Ramos (cell line): ENCODE measurements at regions not wholly inside any gene's neighbourhood (a gene's known extent, or its start where the extent isn't known, plus 50 kb on each side); places are given as distances from the start of the nearest gene placed in this dataset.

Source experiments
- in situ Hi-C: fragments of 300-500 bp; cut with MboI; formaldehyde crosslinking; loops from one replicate; pipeline ENCODE4 v1.14.3; 2022; ENCODE audit warnings: low sequenced_read_pairs; ENCODE audit not compliant: unreplicated experiment

DNA sequence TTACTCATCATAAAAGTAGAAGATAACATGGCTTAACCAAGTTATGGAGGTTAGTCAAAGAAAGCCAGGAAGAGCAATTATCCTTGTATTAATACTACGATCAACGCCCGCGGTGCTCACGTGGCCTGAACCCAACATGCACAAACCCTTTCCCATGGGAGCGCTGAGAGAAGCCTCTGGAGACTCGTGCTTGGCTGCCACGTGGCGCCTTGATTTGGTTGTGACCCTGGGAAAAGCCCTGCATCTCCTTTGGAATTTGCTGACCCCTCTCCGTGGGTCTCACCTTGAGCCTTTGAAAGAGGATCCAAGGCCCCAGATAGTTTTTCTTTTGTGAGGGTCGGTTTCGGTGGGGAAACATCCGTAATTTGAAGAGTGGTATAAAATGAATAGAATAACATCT, 255.6 kb downstream of the DCDC2C start:
- in situ Hi-C loops = loop anchor here (25.0 kb wide), 1 partner anchor 1403 kb away; no protein-coding TSS in a partner anchor

DNA sequence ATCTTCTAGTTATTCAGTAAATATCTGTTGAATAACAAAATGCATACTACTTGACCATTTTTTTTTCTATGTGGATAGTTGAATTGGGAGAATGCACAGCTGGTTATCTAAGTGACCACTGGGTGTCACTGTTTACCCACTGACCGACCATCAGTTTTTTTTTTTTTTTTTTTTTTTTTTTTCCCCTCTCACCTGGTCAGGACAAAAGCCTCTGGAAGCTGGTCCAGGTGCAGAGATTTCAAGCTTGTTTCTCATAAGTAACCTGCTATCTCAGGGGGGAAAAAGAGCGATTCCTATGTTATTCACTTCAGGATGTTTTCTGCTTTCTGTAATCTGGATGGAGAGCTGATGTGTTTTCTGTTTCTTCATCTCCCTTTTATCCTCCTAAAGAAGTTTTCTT, 256.0 kb downstream of the DCDC2C start:
- in situ Hi-C loops = loop anchor here (25.0 kb wide), 1 partner anchor 1403 kb away; no protein-coding TSS in a partner anchor

DNA sequence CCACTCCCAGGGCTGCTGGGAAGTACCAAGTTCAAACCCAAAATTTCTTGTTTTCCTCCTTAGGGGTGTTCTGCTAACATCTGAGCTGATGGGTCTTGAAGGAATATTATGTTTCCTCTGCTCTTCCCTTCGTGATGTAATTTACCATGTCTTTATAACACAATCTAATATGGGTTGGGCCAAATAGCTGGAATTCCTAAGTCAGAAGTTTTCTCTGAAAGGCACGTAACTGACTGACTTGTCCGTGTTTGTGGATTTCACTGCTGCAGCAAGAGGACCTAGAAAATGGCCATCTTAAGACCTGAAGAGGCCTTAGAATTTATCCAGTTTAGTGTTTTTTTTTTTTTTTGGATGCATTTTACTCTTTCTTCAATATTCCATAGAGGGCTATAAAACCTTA, 256.7 kb downstream of the DCDC2C start:
- in situ Hi-C loops = loop anchor here (25.0 kb wide), 1 partner anchor 1402 kb away; no protein-coding TSS in a partner anchor

DNA sequence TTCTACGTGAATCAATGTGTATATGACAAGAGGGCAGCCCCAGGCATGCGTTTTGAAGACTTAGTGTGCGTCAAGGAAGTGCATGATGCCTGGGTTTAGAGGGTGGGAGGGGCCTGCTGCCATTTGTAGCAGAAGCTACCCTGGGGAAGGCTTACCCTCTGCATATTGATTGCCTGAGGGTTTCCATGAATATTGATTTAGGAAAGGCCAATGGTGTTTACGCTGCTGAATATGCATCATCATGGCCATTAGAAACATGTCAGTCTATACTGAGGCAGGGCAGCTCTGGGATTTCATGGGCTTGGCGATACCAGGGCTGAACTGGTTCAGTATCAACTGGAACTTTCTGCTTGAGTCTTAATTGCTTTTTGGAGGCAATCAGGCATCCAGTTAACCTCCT, 259.3 kb downstream of the DCDC2C start:
- in situ Hi-C loops = loop anchor here (25.0 kb wide), 1 partner anchor 1400 kb away; no protein-coding TSS in a partner anchor

DNA sequence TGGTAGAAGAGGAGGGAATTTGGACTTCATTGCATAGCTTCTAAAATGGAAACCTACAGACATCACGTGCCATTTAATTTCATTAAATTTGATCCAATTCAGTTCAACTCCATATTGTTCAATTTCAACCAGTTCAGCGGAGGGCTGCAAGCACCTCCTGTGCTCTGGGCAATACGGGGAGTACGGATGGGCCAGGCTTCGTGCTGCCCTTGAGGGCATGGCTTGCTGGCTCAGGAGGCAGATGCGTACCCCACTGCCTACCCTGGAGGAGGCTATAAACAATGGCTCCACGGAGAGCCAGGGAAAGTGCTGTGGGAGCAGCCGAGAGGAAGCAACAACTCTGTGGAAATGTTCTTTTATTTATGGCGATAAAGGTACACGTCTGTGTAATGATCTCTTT, 261.8 kb downstream of the DCDC2C start:
- in situ Hi-C loops = loop anchor here (25.0 kb wide), 1 partner anchor 1397 kb away; no protein-coding TSS in a partner anchor

DNA sequence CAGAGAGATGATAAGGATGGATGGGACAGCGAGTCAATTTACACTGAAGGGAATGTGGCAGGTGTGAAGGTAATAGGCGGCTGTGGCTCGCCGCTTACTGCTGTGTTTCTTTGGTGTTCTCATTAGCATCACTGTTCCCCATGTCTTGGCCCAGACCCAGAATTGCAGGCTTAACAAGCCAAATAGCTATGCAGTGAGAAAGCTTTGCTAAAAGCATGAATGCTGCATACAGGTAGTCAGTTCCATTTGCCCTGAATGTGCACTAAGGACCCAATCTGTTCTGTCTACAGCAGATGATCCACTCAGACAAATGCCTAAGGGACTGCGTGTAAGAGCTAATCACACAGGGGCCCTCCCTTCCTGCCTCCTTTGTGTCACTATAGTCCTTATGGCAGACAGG, 262.6 kb downstream of the DCDC2C start:
- in situ Hi-C loops = loop anchor here (25.0 kb wide), 1 partner anchor 1396 kb away; no protein-coding TSS in a partner anchor

DNA sequence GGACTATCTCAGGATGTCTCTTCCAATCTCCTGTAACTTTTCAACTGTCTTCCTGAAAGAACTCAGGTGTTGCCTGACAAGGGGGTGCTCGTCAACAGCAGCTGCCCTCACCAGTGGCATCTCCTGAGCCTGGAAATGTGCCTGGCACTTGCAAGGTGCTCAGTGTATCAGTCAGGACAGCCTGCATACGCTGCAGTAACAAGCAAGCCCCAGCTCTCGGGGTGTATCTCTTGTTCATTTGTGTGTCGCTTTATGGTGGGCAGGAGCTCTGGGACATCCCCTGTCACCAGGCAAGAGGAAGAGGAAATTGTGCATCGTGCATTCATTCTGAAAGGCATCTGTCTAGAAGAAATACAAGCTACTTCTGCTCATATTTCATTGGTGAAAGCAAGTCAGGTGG, 263.1 kb downstream of the DCDC2C start:
- in situ Hi-C loops = loop anchor here (25.0 kb wide), 1 partner anchor 1396 kb away; no protein-coding TSS in a partner anchor

DNA sequence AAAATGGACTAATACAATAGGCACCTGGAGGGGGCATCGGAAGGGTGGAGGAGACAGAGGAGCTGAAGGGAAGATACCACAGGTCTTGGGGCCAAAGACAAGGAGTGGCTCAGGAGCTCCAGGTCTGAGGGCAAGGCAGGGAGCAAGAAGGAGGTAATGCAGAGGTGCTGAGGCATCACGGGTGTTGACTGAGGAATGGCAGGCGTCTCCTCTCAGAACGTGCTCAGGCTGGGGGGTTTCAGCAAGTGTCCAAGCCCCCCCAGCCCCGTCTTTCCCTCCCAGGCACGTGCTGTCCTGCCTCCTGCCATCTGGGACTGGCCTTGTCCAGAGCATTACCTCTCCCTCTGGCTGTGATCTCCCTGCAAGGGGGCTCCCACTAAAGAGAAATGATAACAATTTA, 265.4 kb downstream of the DCDC2C start:
- in situ Hi-C loops = loop anchor here (25.0 kb wide), 1 partner anchor 1394 kb away; no protein-coding TSS in a partner anchor

DNA sequence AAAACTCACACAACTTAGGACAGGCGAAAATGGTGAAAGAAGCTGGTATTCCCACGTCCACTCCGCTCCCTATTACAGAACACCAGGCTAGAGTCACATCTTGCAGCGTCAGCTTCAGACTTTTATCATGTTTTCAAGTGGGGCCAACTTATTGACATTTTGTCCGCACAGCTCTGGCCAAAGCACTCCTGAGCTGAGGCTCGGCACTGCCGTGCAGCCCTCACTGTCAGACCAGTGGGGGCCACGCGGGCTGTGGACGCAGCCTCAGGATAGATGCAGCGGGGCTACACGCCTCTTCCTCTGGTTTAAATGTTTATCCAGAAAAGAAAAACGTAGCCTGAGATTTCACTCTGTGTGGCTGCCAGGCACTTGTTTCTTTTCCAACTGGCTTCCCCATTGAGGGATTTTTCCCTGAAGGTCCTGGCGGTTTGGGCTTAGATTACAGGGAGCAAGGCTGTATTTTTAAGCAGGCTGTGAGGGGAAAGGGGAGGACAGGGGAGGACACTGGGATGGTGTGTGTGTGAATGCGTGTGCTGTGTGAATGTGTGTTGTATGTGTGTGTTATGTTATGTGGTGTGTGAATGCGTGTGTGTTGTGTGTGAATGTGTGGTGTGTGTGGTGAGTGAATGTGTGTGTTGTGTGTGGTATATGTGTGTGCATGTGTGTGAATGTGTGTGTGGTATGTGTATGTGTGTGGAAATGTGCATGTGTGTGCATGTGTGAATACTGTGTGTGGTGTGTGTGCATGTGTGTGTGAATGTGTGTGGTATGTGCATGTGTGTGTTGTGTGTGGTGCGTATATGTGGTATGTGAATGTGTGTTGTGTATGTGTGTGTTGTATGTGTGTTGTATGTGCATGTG, 267.6 kb downstream of the DCDC2C start:
- in situ Hi-C loops = loop anchor here (25.0 kb wide), 1 partner anchor 1391 kb away; no protein-coding TSS in a partner anchor

DNA sequence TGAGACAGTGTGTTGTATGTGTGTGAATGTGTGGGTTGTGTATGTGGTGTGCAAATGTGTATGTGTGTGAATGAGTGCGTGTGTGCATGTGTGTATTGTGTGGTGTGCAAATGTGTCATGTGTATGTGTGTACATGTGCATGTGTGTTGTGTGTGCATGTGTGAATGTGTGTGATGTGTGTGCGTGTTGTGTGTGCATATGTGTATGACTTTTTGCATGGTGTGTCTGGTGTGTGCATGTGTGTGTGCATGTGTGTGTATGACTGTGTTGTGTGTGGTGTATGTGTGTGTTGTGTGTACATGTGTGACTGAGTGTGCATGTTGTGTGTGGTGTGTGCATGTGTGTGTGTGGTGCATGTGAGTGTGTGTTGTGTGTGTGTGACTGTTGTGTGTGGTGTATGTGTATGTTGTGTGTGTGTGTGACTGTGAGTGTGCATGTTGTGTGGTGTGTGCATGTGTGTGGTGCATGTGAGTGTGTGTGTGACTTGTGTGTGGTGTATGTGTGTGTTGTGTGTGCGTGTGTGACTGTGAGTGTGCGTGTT, 268.3 kb downstream of the DCDC2C start:
- in situ Hi-C loops = loop anchor here (25.0 kb wide), 1 partner anchor 1391 kb away; no protein-coding TSS in a partner anchor

DNA sequence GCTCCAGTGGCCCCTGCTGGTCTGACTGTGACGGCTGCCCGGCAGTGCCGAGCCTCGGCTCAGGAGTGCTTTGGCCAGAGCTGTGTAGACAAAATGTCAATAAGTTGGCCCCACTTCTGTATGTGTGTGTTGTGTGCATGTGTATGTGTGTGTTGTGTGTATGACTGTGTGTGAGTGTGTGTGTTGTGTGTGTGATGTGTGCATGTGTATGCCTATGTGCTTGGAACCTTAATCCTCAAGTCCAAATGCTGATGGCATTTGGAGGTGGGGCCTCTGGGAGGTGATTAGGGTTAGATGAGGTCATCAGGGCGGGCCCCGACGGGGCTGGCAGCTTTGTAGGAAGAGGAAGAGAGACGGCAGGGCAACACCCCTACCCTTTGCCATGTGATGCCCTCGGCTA, 269.0 kb downstream of the DCDC2C start:
- in situ Hi-C loops = loop anchor here (25.0 kb wide), 1 partner anchor 1390 kb away; no protein-coding TSS in a partner anchor

DNA sequence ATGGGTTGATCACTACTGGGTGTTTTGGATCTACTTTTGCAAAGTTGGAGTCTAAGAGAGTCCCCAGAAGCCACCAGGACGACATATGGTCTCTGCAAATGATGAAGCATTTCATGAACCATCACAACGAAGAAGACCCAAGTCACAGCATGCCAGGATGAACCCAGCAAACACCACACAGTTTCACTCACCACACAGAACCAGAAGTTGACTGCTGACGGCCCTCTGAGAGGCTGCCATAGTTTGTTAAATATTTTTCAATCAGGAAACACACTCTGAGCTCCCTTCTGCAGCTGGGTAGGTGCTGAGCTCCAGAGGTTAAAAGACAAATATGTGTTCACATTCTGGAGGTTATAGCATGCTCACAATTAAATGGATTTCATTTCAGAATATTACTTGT, 271.4 kb downstream of the DCDC2C start:
- in situ Hi-C loops = loop anchor here (25.0 kb wide), 1 partner anchor 1388 kb away; no protein-coding TSS in a partner anchor

DNA sequence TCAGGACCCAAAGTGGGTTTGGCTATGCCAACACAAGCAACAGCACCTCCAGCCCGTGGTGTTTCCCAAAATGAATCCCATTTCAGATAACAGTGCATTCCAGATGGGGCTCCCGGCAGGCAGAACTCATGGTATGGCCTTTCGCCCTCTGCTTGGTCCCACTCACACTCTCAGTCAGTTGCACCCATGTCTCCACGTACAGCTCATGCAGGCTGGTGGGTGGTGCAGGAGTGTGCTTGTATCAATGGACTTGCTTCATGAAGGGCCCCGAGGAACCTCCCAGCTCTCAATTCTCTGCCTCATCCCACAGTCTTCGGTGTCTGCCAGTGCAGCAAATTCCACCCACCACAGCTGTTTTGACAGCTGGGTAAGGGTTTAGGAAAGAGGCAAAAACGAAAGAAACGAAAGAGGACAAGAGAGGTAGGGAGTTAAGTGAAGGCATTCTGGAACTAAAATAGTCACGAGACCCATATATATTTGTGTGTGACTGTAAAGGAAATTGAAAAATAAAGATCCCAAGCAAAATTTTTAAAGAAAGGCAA, 278.1 kb downstream of the DCDC2C start:
- in situ Hi-C loops = no loop called here

DNA sequence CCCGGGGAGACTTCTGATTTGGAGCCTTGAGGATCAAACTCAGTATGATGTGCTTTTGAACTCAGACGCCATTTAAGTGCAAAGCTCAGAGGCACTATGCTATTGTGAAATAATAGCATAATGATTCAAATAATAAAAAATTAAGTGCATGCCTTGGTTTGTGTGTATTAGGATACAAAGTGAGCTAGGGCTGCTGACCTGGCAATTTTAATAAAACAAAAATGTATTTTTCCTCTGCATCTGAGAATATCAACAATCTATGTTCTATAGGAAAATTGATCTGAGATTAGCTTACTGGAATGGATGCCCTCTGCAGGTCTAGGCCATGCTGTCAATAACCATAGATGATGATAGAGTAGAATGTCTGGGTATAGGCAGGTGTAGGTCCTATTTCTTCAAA, 278.8 kb downstream of the DCDC2C start:
- in situ Hi-C loops = no loop called here

DNA sequence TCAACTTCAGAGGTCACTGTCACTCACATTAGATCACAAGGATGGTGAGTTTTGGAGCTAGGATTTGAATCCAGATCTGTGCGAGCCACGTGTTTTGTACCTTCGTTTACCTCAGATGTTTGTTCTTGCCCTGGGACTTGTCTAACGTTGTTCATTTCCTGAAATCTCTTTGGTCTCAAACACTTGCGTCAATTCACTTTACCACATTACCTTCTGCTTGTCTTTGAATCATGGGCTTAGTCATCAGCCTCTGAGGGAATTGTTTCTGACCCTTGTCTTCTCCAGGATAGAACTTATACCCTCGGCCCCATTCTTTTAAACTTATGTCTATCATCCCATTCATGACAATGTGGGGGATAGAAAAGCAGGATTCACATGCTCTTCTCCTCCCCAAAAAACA, 282.7 kb downstream of the DCDC2C start:
- in situ Hi-C loops = no loop called here

DNA sequence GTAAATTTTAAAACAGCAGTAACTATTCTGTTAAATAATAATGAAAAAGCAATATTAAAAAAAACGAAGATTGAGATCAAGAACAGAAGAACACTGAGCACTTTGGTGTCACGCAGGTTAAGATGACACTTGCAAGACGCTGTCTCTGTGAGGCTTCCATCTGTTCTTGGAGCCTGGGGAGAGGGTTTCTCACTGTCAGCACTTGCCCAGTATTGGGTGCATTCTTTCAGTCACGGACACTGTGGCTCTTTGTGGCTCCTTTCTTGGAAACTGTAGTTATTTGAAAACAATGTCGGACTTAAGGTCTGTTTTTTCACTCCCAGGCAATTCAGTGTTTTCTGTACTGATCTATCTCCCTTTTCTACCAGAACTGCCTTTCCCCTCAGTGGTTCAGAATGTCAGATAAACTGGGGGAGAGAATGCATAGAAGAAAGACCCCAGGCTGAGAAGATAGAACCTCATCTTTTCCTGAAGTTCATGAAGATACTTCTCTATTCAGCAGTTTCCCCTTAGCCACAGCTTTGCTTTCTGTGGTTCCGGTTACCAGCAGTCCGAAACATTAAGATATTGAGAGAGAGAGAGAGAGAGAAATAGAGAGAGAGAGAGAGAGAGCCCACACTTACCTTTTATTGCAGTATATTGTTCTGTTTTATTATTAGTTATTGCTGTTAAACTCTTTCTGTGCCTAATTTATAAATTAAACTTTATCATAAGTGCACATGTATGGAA, 283.3 kb downstream of the DCDC2C start:
- in situ Hi-C loops = no loop called here

DNA sequence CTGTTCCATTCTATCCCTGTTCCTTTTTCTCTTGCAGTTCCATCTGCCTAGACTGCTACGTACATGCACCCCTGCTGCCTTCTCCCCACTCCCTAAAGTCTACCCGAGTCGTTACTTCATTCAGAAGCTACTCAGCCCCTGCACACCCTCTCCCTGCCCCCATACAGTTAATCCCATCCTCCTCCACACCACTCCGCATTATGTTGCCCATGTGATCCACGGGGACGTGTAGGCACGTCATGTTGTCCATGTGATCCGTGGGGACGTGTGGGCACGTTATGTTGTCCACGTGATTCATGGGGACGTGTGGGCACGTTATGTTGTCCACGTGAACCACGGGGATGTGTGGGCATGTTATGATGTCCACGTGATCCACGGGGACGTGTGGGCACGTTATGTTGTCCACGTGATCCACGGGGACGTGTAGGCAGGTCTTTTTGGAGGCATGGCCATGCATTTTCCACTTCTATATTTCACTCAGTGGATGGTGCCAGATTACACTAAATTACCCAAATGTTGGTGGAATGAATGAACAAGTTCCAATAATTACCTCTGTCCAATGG, 299.5 kb downstream of the DCDC2C start:
- in situ Hi-C loops = no loop called here

DNA sequence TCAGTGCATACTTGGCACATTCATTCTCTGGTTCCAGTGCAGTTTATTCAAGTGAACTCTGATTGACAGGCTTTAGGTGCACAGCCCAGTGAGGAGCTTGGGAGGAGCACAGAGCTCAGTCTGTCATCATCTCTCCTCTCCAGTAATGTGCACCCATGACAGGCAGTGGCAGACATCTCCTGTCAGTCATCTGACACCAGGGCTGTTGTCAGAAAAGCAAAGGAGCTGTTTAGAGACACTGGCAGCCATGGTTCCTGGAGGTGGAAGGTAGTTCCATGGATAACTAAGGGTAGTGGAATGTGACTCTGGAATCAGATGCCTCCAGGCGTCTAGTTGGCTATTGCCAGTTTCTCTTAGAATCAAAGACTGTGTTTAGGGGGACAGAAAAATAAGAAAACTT, 308.8 kb downstream of the DCDC2C start:
- in situ Hi-C loops = no loop called here

DNA sequence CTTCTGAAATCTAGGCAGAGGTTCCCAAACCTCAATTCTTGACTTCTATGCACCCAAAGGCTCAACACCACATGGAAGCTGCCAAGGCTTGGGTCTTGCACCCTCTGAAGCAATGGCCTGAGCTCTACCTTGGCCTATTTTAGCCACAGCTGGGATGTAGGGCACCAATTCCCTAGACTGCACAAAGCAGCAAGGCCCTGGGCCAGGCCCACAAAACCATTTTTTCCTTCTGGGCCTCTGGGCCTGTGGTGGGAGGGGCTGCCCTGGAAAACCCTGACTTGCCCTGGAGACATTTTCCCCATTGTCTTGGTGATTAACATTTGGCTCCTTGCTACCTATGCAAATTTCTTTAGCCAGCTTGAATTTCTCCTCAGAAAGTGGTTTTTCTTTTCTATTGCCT, 315.2 kb downstream of the DCDC2C start:
- in situ Hi-C loops = no loop called here

DNA sequence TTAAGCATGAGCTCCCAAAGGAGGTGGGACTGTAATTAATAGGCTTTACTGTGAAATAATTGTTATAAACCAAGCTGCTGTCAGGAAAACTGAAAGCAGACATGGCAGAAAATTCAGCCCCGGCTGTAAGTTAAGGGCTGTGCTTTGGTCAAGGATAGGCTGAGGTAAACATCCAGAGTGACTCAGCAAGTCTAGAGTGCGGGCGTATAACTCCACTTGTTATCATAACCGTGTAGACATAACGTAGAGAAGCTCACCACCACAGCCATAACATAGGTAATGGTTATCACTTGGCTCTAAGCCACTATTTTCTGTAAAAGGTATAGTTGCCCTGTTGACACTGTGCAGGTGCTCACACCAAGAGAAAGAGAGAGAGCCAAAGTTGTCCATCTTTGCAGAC, 316.8 kb downstream of the DCDC2C start:
- in situ Hi-C loops = no loop called here
